ENCODE measurements at regions not wholly inside any gene's neighbourhood (a gene's known extent, or its start where the extent isn't known, plus 50 kb on each side); places are given as distances from the start of the nearest gene placed in this dataset.

GRCh38 chr11:22433094-22433455 is 94.9 kb downstream of the SLC17A6 start:
- TF ChIP-seq ZFX (IDR thresholded peaks at IDR 0.05; ENCODE audit: borderline replicate concordance): no peak
- no peak for TF ChIP-seq CTCF (IDR thresholded peaks at IDR 0.05)

GRCh38 chr11:22432291-22433093 is 94.3 kb downstream of the SLC17A6 start:
- TF ChIP-seq ZFX (IDR thresholded peaks at IDR 0.05; ENCODE audit: borderline replicate concordance) (no peak), CTCF (IDR thresholded peaks at IDR 0.05) (no peak)
- no peak overlapping the region for H3K27ac ChIP-seq

More at GRCh38 chr11:22433094-22433455, 94.9 kb downstream of the SLC17A6 start:
- no peak overlapping the region for H3K27ac ChIP-seq

GRCh38 chr11:22431106-22431505 is 92.9 kb downstream of the SLC17A6 start:
- H3K27ac ChIP-seq: no peak overlapping the region
- TF ChIP-seq ZFX (IDR thresholded peaks at IDR 0.05; ENCODE audit: borderline replicate concordance): no peak
- no peak for TF ChIP-seq CTCF (IDR thresholded peaks at IDR 0.05)

- TF ChIP-seq CTCF (IDR thresholded peaks at IDR 0.05): no peak
- TF ChIP-seq ZFX (IDR thresholded peaks at IDR 0.05; ENCODE audit: borderline replicate concordance): no peak
- no peak overlapping the region for H3K27ac ChIP-seq
Observed at GRCh38 chr11:22430639-22431038, 92.5 kb downstream of the SLC17A6 start.

GRCh38 chr11:22430141-22430541 is 92.0 kb downstream of the SLC17A6 start:
- H3K27ac ChIP-seq: no peak overlapping the region
- TF ChIP-seq CTCF (IDR thresholded peaks at IDR 0.05) (no peak), ZFX (IDR thresholded peaks at IDR 0.05; ENCODE audit: borderline replicate concordance) (no peak)
